ENCODE measurements at regions not wholly inside any gene's neighbourhood (a gene's known extent, or its start where the extent isn't known, plus 50 kb on each side); places are given as distances from the start of the nearest gene placed in this dataset.

DNA sequence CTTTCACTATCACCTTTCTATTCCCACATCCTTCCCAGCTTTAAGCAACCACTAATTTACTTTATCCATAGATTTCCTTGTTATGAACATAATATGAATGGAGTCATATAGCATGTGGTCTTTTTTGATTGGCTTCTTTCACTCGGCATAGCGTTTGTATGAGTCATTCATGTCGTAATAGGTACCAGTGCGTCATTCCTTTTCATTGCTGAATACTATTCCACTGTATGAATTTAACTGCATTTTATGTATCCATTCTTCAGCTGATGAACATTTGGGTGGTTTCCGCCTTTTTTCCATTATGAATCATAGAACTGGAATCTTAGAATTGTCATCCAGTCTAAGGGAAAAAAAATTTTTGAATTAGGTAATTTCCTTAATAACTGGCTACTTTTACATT, 411.3 kb upstream of the AUTS2 start:
- no peak for FAIRE-seq
- Histone ChIP-seq H3K4me3 (ENCODE audit: low read length in 3 of 3) (no peak overlapping the region), H3K36me3 (ENCODE audit: control insufficient read depth in 2 of 3, insufficient read depth in 3 of 3, low read length in 3 of 3) (no peaks in the 10 kb centered on the region), H3K27ac (ENCODE audit: low read depth in 2 of 2, low read length in 2 of 2) (no peak overlapping the region), H3K4me1 (ENCODE audit: control insufficient read depth in 2 of 3, insufficient read depth in 2 of 3, low read depth in 1 of 3, low read length in 3 of 3) (no peaks in the 10 kb centered on the region), H3K9ac (ENCODE audit: low read length in 3 of 3) (no peak overlapping the region), H3K9me3 (ENCODE audit: control insufficient read depth in 2 of 3, insufficient read depth in 1 of 3, low read length in 3 of 3) (no peaks in the 10 kb centered on the region), H3K27me3 (ENCODE audit: control insufficient read depth, insufficient read depth, low read length) (no peaks in the 10 kb centered on the region)
- intact Hi-C loops (cut with DNase I), result no loop called here
- no peak for DNase-seq
- TF ChIP-seq, protein P1, sequence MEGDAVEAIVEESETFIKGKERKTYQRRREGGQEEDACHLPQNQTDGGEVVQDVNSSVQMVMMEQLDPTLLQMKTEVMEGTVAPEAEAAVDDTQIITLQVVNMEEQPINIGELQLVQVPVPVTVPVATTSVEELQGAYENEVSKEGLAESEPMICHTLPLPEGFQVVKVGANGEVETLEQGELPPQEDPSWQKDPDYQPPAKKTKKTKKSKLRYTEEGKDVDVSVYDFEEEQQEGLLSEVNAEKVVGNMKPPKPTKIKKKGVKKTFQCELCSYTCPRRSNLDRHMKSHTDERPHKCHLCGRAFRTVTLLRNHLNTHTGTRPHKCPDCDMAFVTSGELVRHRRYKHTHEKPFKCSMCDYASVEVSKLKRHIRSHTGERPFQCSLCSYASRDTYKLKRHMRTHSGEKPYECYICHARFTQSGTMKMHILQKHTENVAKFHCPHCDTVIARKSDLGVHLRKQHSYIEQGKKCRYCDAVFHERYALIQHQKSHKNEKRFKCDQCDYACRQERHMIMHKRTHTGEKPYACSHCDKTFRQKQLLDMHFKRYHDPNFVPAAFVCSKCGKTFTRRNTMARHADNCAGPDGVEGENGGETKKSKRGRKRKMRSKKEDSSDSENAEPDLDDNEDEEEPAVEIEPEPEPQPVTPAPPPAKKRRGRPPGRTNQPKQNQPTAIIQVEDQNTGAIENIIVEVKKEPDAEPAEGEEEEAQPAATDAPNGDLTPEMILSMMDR (IDR thresholded peaks at IDR 0.05; ENCODE audit: borderline replicate concordance, extremely low read depth, insufficient read depth), result no peak

DNA sequence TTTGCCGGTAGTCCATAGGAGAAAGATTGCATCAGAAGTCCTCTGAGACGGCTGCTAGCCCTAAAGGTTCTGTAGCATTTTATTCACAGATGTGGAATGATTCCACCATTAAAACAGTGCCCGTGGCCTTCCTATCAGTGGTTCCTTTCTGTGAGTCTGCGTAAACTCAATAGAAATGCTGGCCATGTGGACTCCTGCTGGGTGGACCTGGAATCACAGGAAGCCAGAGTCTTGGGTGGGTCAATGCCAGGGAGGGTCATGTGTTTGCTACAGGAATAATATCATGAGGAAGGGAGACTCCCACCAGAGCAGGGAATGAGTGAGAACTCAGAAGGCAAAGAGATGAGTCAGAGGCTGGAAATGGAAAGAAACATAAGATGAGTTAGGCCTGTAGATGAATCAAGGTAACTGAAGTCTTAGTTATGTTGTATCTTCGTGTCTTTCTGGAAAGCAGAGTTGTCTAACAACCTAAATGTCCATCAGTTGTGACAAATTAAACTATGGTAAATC, 410.4 kb upstream of the AUTS2 start:
- Histone ChIP-seq H3K27ac (ENCODE audit: low read depth in 2 of 2, low read length in 2 of 2) (no peak overlapping the region), H3K9me3 (ENCODE audit: control insufficient read depth in 2 of 3, insufficient read depth in 1 of 3, low read length in 3 of 3) (no peaks in the 10 kb centered on the region), H3K4me1 (ENCODE audit: control insufficient read depth in 2 of 3, insufficient read depth in 2 of 3, low read depth in 1 of 3, low read length in 3 of 3) (no peaks in the 10 kb centered on the region), H3K36me3 (ENCODE audit: control insufficient read depth in 2 of 3, insufficient read depth in 3 of 3, low read length in 3 of 3) (no peaks in the 10 kb centered on the region), H3K9ac (ENCODE audit: low read length in 3 of 3) (no peak overlapping the region), H3K4me3 (ENCODE audit: low read length in 3 of 3) (no peak overlapping the region), H3K27me3 (ENCODE audit: control insufficient read depth, insufficient read depth, low read length) (no peaks in the 10 kb centered on the region)
- intact Hi-C loops (cut with DNase I), result no loop called here
- DNase-seq (no peak), FAIRE-seq (no peak)
- TF ChIP-seq, protein P1 (IDR thresholded peaks at IDR 0.05; ENCODE audit: borderline replicate concordance, extremely low read depth, insufficient read depth), result no peak

DNA sequence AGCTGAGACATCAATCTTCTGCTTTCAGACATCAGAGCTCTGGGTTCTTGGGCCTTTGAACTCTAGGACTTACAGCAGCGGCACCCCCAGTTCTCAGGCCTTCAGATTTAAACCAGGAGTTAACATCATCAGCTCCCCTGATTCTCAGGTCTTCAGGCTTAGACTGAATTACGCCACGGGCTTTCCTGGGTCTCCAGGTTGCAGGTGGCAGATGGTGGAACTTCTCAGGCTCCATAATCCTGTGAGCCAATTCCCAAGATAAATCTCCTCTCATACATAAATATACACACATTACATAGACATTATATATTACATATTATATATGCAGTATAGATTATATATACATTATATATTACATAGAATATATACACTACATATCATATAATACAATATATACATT, 408.9 kb upstream of the AUTS2 start:
- H3K9me3 ChIP-seq (ENCODE audit: control insufficient read depth in 2 of 3, insufficient read depth in 1 of 3, low read length in 3 of 3), result no peaks in the 10 kb centered on the region
- H3K27me3 ChIP-seq (ENCODE audit: control insufficient read depth, insufficient read depth, low read length), result no peaks in the 10 kb centered on the region
- TF ChIP-seq, protein P1 (IDR thresholded peaks at IDR 0.05; ENCODE audit: borderline replicate concordance, extremely low read depth, insufficient read depth), result no peak
- no peaks in the 10 kb centered on the region for H3K4me1 ChIP-seq (ENCODE audit: control insufficient read depth in 2 of 3, insufficient read depth in 2 of 3, low read depth in 1 of 3, low read length in 3 of 3)
- H3K36me3 ChIP-seq (ENCODE audit: control insufficient read depth in 2 of 3, insufficient read depth in 3 of 3, low read length in 3 of 3), result no peaks in the 10 kb centered on the region
- no peak overlapping the region for H3K9ac ChIP-seq (ENCODE audit: low read length in 3 of 3)
- no peak overlapping the region for H3K4me3 ChIP-seq (ENCODE audit: low read length in 3 of 3)
- DNase-seq (no peak), FAIRE-seq (no peak)
- intact Hi-C loops (cut with DNase I), result no loop called here
- no peak overlapping the region for H3K27ac ChIP-seq (ENCODE audit: low read depth in 2 of 2, low read length in 2 of 2)

DNA sequence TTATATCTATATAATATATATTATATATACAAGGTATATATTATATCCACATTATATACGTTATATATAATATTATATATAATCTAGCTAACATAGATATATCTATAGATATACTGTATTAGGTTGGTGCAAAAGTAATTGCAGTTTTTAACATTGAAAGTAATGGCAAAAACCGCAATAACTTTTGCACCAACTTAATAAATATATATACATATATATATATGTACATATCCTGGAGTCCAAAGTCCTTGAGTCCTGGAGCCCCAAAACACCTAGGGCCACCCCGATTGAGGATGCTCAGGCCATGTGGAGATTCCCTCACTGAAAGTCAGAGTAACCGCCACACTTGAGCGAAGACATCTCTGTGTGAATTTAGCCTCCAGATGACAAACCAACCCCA, 408.2 kb upstream of the AUTS2 start:
- Histone ChIP-seq H3K4me1 (ENCODE audit: control insufficient read depth in 2 of 3, insufficient read depth in 2 of 3, low read depth in 1 of 3, low read length in 3 of 3) (no peaks in the 10 kb centered on the region), H3K27me3 (ENCODE audit: control insufficient read depth, insufficient read depth, low read length) (no peaks in the 10 kb centered on the region), H3K9ac (ENCODE audit: low read length in 3 of 3) (no peak overlapping the region), H3K9me3 (ENCODE audit: control insufficient read depth in 2 of 3, insufficient read depth in 1 of 3, low read length in 3 of 3) (no peaks in the 10 kb centered on the region), H3K27ac (ENCODE audit: low read depth in 2 of 2, low read length in 2 of 2) (no peak overlapping the region), H3K4me3 (ENCODE audit: low read length in 3 of 3) (no peak overlapping the region), H3K36me3 (ENCODE audit: control insufficient read depth in 2 of 3, insufficient read depth in 3 of 3, low read length in 3 of 3) (no peaks in the 10 kb centered on the region)
- TF ChIP-seq, protein P1 (IDR thresholded peaks at IDR 0.05; ENCODE audit: borderline replicate concordance, extremely low read depth, insufficient read depth), result no peak
- intact Hi-C loops (cut with DNase I), result no loop called here
- no peak for FAIRE-seq
- DNase-seq, result no peak

Data from kidney (tissue), 13 donors.